ENCODE measurements at regions not wholly inside any gene's neighbourhood (a gene's known extent, or its start where the extent isn't known, plus 50 kb on each side); places are given as distances from the start of the nearest gene placed in this dataset.

DNA sequence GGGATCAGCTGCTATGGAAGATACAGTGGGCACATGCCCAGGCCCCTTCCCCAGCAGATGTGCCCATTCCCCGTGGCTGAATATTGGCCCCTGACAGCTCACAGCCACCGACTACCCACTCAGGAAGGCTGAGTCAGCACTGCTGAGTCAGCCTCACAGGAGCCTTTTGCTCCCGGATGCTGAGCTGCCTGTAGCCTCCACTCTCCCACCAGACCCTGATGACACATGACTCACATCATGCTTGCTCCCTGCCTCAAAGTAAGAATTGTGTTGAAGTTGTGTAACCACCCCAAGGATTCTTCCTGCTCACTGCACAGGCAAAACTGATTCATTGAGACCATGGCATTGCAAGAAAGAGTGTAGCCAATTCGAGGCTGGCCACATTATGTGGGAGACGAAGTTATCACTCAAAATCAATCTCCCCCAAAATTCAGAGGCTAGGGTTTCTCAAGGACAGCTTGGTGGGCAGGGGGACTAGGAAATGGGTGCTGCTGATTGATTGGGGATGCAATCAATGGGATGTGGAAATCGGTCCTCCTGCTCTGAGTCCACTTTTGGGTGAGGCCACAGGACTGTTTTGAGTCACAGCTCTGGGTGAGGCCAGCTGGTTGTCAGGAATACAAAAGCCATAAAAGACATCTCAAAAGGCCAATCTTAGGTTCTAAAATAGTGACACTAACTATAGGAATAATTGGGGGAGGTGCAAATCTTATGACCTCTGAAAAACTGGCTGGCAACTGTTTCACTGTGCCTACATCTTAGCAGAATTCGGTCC, 556.6 kb upstream of the CDH4 start:
- H3K27me3 ChIP-seq (ENCODE audit: control insufficient read depth, insufficient read depth, low read length) = no peaks in the 10 kb centered on the region
- ChIA-PET CTCF (no interaction called here), POLR2A (no interaction called here)
- no peaks in the 10 kb centered on the region for H3K36me3 ChIP-seq (ENCODE audit: control insufficient read depth, insufficient read depth, low read length)
- no peak for DNase-seq (ENCODE audit: low read depth)
- H3K4me3 ChIP-seq (ENCODE audit: low read depth, low read length) = no peak overlapping the region
- TF ChIP-seq, protein P1, sequence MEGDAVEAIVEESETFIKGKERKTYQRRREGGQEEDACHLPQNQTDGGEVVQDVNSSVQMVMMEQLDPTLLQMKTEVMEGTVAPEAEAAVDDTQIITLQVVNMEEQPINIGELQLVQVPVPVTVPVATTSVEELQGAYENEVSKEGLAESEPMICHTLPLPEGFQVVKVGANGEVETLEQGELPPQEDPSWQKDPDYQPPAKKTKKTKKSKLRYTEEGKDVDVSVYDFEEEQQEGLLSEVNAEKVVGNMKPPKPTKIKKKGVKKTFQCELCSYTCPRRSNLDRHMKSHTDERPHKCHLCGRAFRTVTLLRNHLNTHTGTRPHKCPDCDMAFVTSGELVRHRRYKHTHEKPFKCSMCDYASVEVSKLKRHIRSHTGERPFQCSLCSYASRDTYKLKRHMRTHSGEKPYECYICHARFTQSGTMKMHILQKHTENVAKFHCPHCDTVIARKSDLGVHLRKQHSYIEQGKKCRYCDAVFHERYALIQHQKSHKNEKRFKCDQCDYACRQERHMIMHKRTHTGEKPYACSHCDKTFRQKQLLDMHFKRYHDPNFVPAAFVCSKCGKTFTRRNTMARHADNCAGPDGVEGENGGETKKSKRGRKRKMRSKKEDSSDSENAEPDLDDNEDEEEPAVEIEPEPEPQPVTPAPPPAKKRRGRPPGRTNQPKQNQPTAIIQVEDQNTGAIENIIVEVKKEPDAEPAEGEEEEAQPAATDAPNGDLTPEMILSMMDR (IDR thresholded peaks at IDR 0.05; ENCODE audit: insufficient read depth, low read depth, low read length) = no peak

- CTCF ChIA-PET = no interaction called here
- TF ChIP-seq, protein P1 (IDR thresholded peaks at IDR 0.05; ENCODE audit: insufficient read depth, low read depth, low read length) = no peak
- DNase-seq (ENCODE audit: low read depth) = no peak
- no peaks in the 10 kb centered on the region for H3K27me3 ChIP-seq (ENCODE audit: control insufficient read depth, insufficient read depth, low read length)
- H3K4me3 ChIP-seq (ENCODE audit: low read depth, low read length) = no peak overlapping the region
- POLR2A ChIA-PET = no interaction called here
- no peaks in the 10 kb centered on the region for H3K36me3 ChIP-seq (ENCODE audit: control insufficient read depth, insufficient read depth, low read length)
Measured at GRCh38 chr20:60697252-60697651, 554.8 kb upstream of the CDH4 start.

- POLR2A ChIA-PET = no interaction called here
- no peak overlapping the region for H3K4me3 ChIP-seq (ENCODE audit: low read depth, low read length)
- no peaks in the 10 kb centered on the region for H3K27me3 ChIP-seq (ENCODE audit: control insufficient read depth, insufficient read depth, low read length)
- TF ChIP-seq, protein P1 (IDR thresholded peaks at IDR 0.05; ENCODE audit: insufficient read depth, low read depth, low read length) = no peak
- DNase-seq (ENCODE audit: low read depth) = no peak
- H3K36me3 ChIP-seq (ENCODE audit: control insufficient read depth, insufficient read depth, low read length) = no peaks in the 10 kb centered on the region
- CTCF ChIA-PET = no interaction called here
Measured at GRCh38 chr20:60700728-60701127, 551.3 kb upstream of the CDH4 start.

DNA sequence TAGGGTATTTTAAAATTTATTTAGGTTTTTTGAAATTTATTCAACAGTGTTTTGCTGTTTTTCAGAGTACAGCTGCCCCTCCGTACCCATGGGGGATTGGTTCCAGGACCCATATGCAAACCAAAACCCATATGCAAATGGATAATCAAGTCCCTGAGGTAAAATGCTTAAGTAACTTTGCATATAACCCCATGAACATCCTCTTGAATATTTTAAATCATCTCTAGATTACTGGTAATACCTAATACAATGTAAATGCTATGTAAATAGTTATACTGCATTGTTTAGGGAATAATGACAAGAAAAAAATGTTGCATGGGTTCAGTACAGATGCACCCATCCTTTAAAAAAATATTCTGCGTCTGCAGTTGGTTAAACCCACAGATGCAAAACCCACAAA, 547.9 kb upstream of the CDH4 start:
- TF ChIP-seq, protein P1 (IDR thresholded peaks at IDR 0.05; ENCODE audit: insufficient read depth, low read depth, low read length) = no peak
- ChIA-PET CTCF (no interaction called here), POLR2A (no interaction called here)
- Histone ChIP-seq H3K36me3 (ENCODE audit: control insufficient read depth, insufficient read depth, low read length) (no peaks in the 10 kb centered on the region), H3K27me3 (ENCODE audit: control insufficient read depth, insufficient read depth, low read length) (no peaks in the 10 kb centered on the region), H3K4me3 (ENCODE audit: low read depth, low read length) (no peak overlapping the region)
- DNase-seq (ENCODE audit: low read depth) = no peak

DNA sequence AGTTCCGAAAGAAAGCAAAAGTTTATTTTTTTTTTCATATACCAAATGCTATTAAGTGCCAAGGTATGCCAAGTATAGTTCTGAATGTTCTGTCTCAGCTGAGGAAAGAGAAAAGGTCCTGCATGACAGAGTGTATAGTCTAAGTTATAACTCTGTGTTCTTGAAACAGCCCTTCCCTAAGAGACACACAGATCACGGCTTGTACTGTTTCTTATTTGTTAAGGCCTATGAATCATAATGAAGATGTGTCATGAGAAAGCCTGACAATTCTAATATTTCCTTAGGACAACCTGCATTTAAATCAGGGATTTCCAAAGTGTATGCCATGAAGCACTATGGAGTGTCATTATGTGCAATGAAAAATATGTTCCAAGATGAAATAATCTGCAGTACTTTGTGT, 538.7 kb upstream of the CDH4 start:
- TF ChIP-seq, protein P1 (IDR thresholded peaks at IDR 0.05; ENCODE audit: insufficient read depth, low read depth, low read length) = no peak
- Histone ChIP-seq H3K36me3 (ENCODE audit: control insufficient read depth, insufficient read depth, low read length) (no peaks in the 10 kb centered on the region), H3K4me3 (ENCODE audit: low read depth, low read length) (no peak overlapping the region), H3K27me3 (ENCODE audit: control insufficient read depth, insufficient read depth, low read length) (no peaks in the 10 kb centered on the region)
- DNase-seq (ENCODE audit: low read depth) = no peak
- POLR2A ChIA-PET = no interaction called here
- CTCF ChIA-PET = no interaction called here
